ENCODE measurements at regions not wholly inside any gene's neighbourhood (a gene's known extent, or its start where the extent isn't known, plus 50 kb on each side); places are given as distances from the start of the nearest gene placed in this dataset.

- TF ChIP-seq EZH2 (IDR thresholded peaks at IDR 0.05; ENCODE audit: borderline replicate concordance, low read depth, low read length, severe bottlenecking) (no peak), CTCF (IDR thresholded peaks at IDR 0.05; ENCODE audit: borderline replicate concordance, extremely low read depth, low read length, poor library complexity, severe bottlenecking) (no peak)
- Histone ChIP-seq H3K79me2 (ENCODE audit: insufficient read depth, low read length) (no peaks in the 10 kb centered on the region), H3K4me1 (ENCODE audit: insufficient read depth, low read length) (no peaks in the 10 kb centered on the region), H2AFZ (ENCODE audit: low read depth, low read length) (no peak overlapping the region), H4K20me1 (ENCODE audit: insufficient read depth, low read length) (no peaks in the 10 kb centered on the region), H3K4me2 (ENCODE audit: insufficient read depth, low read length) (no peak overlapping the region), H3K36me3 (ENCODE audit: insufficient read depth, low read length) (no peaks in the 10 kb centered on the region), H3K27me3 (ENCODE audit: insufficient read depth, low read length, poor library complexity) (no peaks in the 10 kb centered on the region), H3K9me3 (ENCODE audit: insufficient read depth, low read length, severe bottlenecking) (no peaks in the 10 kb centered on the region), H3K4me3 (ENCODE audit: low read depth in 1 of 2, low read length in 2 of 2) (no peak overlapping the region), H3K9ac (ENCODE audit: low read depth, low read length) (no peak overlapping the region), H3K27ac (ENCODE audit: low read length) (no peak overlapping the region)
- DNase-seq (no peak), ATAC-seq (ENCODE audit: insufficient read depth, low read depth) (no peak)
Observed at GRCh38 chrX:122422547-122422946, 761.5 kb upstream of the GRIA3 start.

- Histone ChIP-seq H3K4me3 (ENCODE audit: low read depth in 1 of 2, low read length in 2 of 2) (no peak overlapping the region), H3K9ac (ENCODE audit: low read depth, low read length) (no peak overlapping the region), H3K27ac (ENCODE audit: low read length) (no peak overlapping the region), H3K79me2 (ENCODE audit: insufficient read depth, low read length) (no peaks in the 10 kb centered on the region), H3K4me1 (ENCODE audit: insufficient read depth, low read length) (no peaks in the 10 kb centered on the region), H3K36me3 (ENCODE audit: insufficient read depth, low read length) (no peaks in the 10 kb centered on the region), H3K9me3 (ENCODE audit: insufficient read depth, low read length, severe bottlenecking) (no peaks in the 10 kb centered on the region), H2AFZ (ENCODE audit: low read depth, low read length) (no peak overlapping the region), H3K4me2 (ENCODE audit: insufficient read depth, low read length) (no peak overlapping the region), H4K20me1 (ENCODE audit: insufficient read depth, low read length) (no peaks in the 10 kb centered on the region), H3K27me3 (ENCODE audit: insufficient read depth, low read length, poor library complexity) (no peaks in the 10 kb centered on the region)
- ATAC-seq (ENCODE audit: insufficient read depth, low read depth) (no peak), DNase-seq (no peak)
- TF ChIP-seq EZH2 (IDR thresholded peaks at IDR 0.05; ENCODE audit: borderline replicate concordance, low read depth, low read length, severe bottlenecking) (no peak), CTCF (IDR thresholded peaks at IDR 0.05; ENCODE audit: borderline replicate concordance, extremely low read depth, low read length, poor library complexity, severe bottlenecking) (no peak)
Observed at GRCh38 chrX:122434942-122435341, 749.1 kb upstream of the GRIA3 start.

GRCh38 chrX:122439831-122440230 lies 744.2 kb upstream of the GRIA3 start:
- no peak for TF ChIP-seq CTCF (IDR thresholded peaks at IDR 0.05; ENCODE audit: borderline replicate concordance, extremely low read depth, low read length, poor library complexity, severe bottlenecking)
- no peak for TF ChIP-seq EZH2 (IDR thresholded peaks at IDR 0.05; ENCODE audit: borderline replicate concordance, low read depth, low read length, severe bottlenecking)
- no peak overlapping the region for H2AFZ ChIP-seq (ENCODE audit: low read depth, low read length)
- no peak overlapping the region for H3K9ac ChIP-seq (ENCODE audit: low read depth, low read length)
- H3K27ac ChIP-seq (ENCODE audit: low read length) = no peak overlapping the region
- H3K27me3 ChIP-seq (ENCODE audit: insufficient read depth, low read length, poor library complexity) = no peaks in the 10 kb centered on the region
- H4K20me1 ChIP-seq (ENCODE audit: insufficient read depth, low read length) = no peaks in the 10 kb centered on the region
- H3K4me2 ChIP-seq (ENCODE audit: insufficient read depth, low read length) = no peak overlapping the region
- H3K9me3 ChIP-seq (ENCODE audit: insufficient read depth, low read length, severe bottlenecking) = no peaks in the 10 kb centered on the region
- H3K4me3 ChIP-seq (ENCODE audit: low read depth in 1 of 2, low read length in 2 of 2) = no peak overlapping the region
- H3K79me2 ChIP-seq (ENCODE audit: insufficient read depth, low read length) = no peaks in the 10 kb centered on the region
- H3K36me3 ChIP-seq (ENCODE audit: insufficient read depth, low read length) = no peaks in the 10 kb centered on the region
- H3K4me1 ChIP-seq (ENCODE audit: insufficient read depth, low read length) = no peaks in the 10 kb centered on the region
- no peak for DNase-seq
- no peak for ATAC-seq (ENCODE audit: insufficient read depth, low read depth)

- no peak for DNase-seq
- Histone ChIP-seq H3K79me2 (ENCODE audit: insufficient read depth, low read length) (no peaks in the 10 kb centered on the region), H2AFZ (ENCODE audit: low read depth, low read length) (no peak overlapping the region), H3K27ac (ENCODE audit: low read length) (no peak overlapping the region), H3K27me3 (ENCODE audit: insufficient read depth, low read length, poor library complexity) (no peaks in the 10 kb centered on the region), H3K36me3 (ENCODE audit: insufficient read depth, low read length) (no peaks in the 10 kb centered on the region), H4K20me1 (ENCODE audit: insufficient read depth, low read length) (no peaks in the 10 kb centered on the region), H3K4me1 (ENCODE audit: insufficient read depth, low read length) (no peaks in the 10 kb centered on the region), H3K4me2 (ENCODE audit: insufficient read depth, low read length) (no peak overlapping the region), H3K9ac (ENCODE audit: low read depth, low read length) (no peak overlapping the region), H3K4me3 (ENCODE audit: low read depth in 1 of 2, low read length in 2 of 2) (no peak overlapping the region), H3K9me3 (ENCODE audit: insufficient read depth, low read length, severe bottlenecking) (no peaks in the 10 kb centered on the region)
- no peak for ATAC-seq (ENCODE audit: insufficient read depth, low read depth)
- no peak for TF ChIP-seq CTCF (IDR thresholded peaks at IDR 0.05; ENCODE audit: borderline replicate concordance, extremely low read depth, low read length, poor library complexity, severe bottlenecking)
- no peak for TF ChIP-seq EZH2 (IDR thresholded peaks at IDR 0.05; ENCODE audit: borderline replicate concordance, low read depth, low read length, severe bottlenecking)
Observed at GRCh38 chrX:122440832-122441231, 743.2 kb upstream of the GRIA3 start.

All from DND-41 (cell line).